NB4 (cell line): ENCODE measurements at regions not wholly inside any gene's neighbourhood (a gene's known extent, or its start where the extent isn't known, plus 50 kb on each side); places are given as distances from the start of the nearest gene placed in this dataset.

Source experiments
- CTCF ChIP-seq: IDR thresholded peaks from one replicate; pipeline ENCODE4 v1.5.1; 2012; ENCODE audit warnings: low read depth, low read length
- MAX ChIP-seq: IDR thresholded peaks from 2 replicates; pipeline ENCODE4 v1.6.1; 2011; ENCODE audit warnings: low read depth, low read length
- POLR2A ChIP-seq: IDR thresholded peaks from 2 replicates; pipeline ENCODE4 v1.6.1; 2011; ENCODE audit warnings: mild to moderate bottlenecking; ENCODE audit not compliant: insufficient read length; ENCODE audit errors: extremely low read depth

- TF ChIP-seq MAX (no peak), POLR2A (no peak), CTCF (no peak)
These were observed 156.1 kb upstream of the CDH13 start for GRCh38 chr16:82470620-82471152.
